Colonic mucosa (tissue), 4 donors: ENCODE measurements at regions not wholly inside any gene's neighbourhood (a gene's known extent, or its start where the extent isn't known, plus 50 kb on each side); places are given as distances from the start of the nearest gene placed in this dataset.

Source experiments
- DNase-seq: peaks from one replicate; pipeline ENCODE4 v3.0.0-alpha.2; 2020
- H3K27ac ChIP-seq: fragments of 200-600 bp; one replicate; pipeline ENCODE4 v1.8.0; 2021
- H3K27me3 ChIP-seq: fragments of 200-600 bp; one replicate; pipeline ENCODE4 v1.8.0; 2021
- H3K36me3 ChIP-seq: fragments of 200-600 bp; one replicate; pipeline ENCODE4 v1.8.0; 2021
- H3K4me1 ChIP-seq: fragments of 200-600 bp; one replicate; pipeline ENCODE4 v1.8.0; 2021; ENCODE audit warnings: mild to moderate bottlenecking
- H3K4me3 ChIP-seq: fragments of 200-600 bp; one replicate; pipeline ENCODE4 v1.8.0; 2021
- H3K9ac ChIP-seq, 2 donors: one replicate each; pipeline ENCODE4 v1.7.0; 2013; ENCODE audit warnings: control low read depth in 2 of 2, low read depth in 2 of 2, low read length in 2 of 2
- H3K9me3 ChIP-seq: fragments of 200-600 bp; one replicate; pipeline ENCODE4 v1.8.0; 2021
- intact Hi-C: fragments of 100-400 bp; cut with DNase I; formaldehyde crosslinking; loops from one replicate; pipeline ENCODE4 v1.14.1; 2022
- TF ChIP-seq, protein P1 (sequence below): fragments of 200-600 bp; IDR thresholded peaks from one replicate; pipeline ENCODE4 v1.8.0; 2022; ENCODE audit warnings: antibody characterized with exemption, mild to moderate bottlenecking
- donor health status: healthy.
- donor health status: DM: no; HTN: no; CAD: no.
- donor health status: DM: no; HTN: no; CAD: no.

DNA sequence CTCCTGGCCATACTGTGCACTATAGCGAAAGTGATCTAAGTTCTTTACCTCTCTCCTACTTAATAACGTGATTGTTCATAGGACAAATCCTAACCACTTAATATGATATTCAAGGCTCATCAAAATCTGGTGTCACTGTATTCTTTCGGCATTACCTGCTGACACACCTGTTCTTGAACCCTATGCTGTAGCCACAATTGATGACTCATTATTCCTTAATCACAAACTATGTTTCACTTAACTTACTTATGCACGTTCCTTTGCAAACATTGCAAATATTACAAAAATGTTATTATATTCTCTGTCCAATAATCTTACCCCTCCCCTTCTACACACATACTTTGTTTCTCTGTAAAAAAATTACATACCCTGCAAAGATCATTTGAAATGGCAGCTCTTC, 158.1 kb upstream of the ADRA1B start:
- H3K36me3 ChIP-seq: no peaks in the 10 kb centered on the region
- H3K4me1 ChIP-seq: no peaks in the 10 kb centered on the region
- no peak overlapping the region for H3K4me3 ChIP-seq
- H3K27me3 ChIP-seq: no peaks in the 10 kb centered on the region
- no peak for DNase-seq
- H3K27ac ChIP-seq: no peak overlapping the region
- no peak overlapping the region for H3K9ac ChIP-seq
- TF ChIP-seq, protein P1, sequence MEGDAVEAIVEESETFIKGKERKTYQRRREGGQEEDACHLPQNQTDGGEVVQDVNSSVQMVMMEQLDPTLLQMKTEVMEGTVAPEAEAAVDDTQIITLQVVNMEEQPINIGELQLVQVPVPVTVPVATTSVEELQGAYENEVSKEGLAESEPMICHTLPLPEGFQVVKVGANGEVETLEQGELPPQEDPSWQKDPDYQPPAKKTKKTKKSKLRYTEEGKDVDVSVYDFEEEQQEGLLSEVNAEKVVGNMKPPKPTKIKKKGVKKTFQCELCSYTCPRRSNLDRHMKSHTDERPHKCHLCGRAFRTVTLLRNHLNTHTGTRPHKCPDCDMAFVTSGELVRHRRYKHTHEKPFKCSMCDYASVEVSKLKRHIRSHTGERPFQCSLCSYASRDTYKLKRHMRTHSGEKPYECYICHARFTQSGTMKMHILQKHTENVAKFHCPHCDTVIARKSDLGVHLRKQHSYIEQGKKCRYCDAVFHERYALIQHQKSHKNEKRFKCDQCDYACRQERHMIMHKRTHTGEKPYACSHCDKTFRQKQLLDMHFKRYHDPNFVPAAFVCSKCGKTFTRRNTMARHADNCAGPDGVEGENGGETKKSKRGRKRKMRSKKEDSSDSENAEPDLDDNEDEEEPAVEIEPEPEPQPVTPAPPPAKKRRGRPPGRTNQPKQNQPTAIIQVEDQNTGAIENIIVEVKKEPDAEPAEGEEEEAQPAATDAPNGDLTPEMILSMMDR: no peak
- no peaks in the 10 kb centered on the region for H3K9me3 ChIP-seq
- intact Hi-C loops: no loop called here

DNA sequence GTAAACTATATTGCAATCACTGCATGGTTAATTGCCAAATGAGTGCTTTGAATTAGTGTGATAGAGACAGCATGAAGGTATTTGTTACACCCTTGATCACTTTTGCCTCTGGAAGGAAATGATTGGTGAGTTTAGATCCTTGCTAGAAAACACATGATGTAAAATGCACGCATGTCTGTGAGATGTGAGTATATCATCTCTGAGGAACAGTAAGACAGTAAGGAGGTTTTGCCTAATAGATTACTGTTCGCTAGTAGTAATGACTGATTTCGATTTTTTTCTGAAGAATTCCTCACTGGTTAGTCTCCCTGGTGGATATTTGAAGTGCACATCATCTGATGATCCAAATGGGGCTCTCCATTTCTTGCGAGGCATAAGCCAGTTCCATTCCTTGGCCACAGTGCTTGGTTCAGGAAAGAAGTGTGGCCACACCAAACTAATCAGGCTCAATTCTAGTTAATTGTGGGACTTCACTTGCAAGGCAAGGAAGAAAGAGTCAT, 156.4 kb upstream of the ADRA1B start:
- Histone ChIP-seq H3K36me3 (no peaks in the 10 kb centered on the region), H3K4me1 (no peaks in the 10 kb centered on the region), H3K27me3 (no peaks in the 10 kb centered on the region), H3K4me3 (no peak overlapping the region), H3K27ac (no peak overlapping the region), H3K9ac (no peak overlapping the region), H3K9me3 (no peaks in the 10 kb centered on the region)
- TF ChIP-seq, protein P1: no peak
- no peak for DNase-seq
- intact Hi-C loops: no loop called here

DNA sequence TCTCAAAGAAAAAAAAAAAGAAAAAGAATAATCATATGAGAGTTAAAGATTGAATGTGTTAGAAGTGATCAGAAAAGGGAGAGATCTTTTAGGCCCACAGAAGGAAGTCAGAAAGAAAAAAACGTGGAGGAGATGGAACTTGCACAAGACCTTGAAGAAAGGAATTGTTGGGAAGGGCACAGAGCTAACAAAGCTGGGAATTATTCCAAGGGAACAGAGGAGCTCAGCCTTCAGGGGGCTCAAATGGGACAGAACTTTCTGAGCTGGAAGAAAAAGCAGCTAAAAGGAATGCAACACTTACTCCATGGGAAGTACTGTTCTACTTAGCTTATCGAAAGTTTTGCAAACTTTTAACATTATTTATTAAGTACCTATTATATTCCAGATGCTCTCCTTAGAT, 153.4 kb upstream of the ADRA1B start:
- TF ChIP-seq, protein P1: no peak
- no peak overlapping the region for H3K9ac ChIP-seq
- intact Hi-C loops: no loop called here
- H3K36me3 ChIP-seq: no peaks in the 10 kb centered on the region
- no peak overlapping the region for H3K4me3 ChIP-seq
- H3K9me3 ChIP-seq: no peaks in the 10 kb centered on the region
- H3K27me3 ChIP-seq: no peaks in the 10 kb centered on the region
- no peak overlapping the region for H3K27ac ChIP-seq
- H3K4me1 ChIP-seq: no peaks in the 10 kb centered on the region
- DNase-seq: no peak

DNA sequence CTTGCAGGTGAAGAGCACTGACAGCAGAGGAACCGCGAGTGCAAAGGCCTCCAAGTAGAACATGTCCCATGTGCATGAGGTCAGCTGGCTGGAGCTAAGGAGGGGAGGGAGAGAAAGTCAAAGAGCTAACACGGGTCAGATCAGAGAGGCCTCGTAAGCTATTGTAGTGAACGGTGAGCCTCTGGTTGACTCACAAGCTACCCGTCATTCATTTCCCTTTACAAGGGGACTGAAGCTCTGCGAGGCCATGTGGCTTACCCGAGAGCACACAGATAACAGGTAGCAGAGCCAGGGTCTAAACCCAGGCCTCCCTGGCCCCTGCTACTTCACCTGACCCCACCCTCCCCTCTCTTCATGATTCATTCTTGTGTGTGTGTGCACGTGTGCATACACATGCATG, 152.7 kb upstream of the ADRA1B start:
- H3K4me1 ChIP-seq: no peaks in the 10 kb centered on the region
- TF ChIP-seq, protein P1: no peak
- H3K36me3 ChIP-seq: no peaks in the 10 kb centered on the region
- intact Hi-C loops: no loop called here
- DNase-seq: no peak
- no peaks in the 10 kb centered on the region for H3K27me3 ChIP-seq
- H3K4me3 ChIP-seq: no peak overlapping the region
- no peak overlapping the region for H3K27ac ChIP-seq
- no peaks in the 10 kb centered on the region for H3K9me3 ChIP-seq
- H3K9ac ChIP-seq: no peak overlapping the region

- Histone ChIP-seq H3K4me3 (no peak overlapping the region), H3K36me3 (no peaks in the 10 kb centered on the region), H3K27ac (no peak overlapping the region), H3K9me3 (no peaks in the 10 kb centered on the region), H3K4me1 (no peaks in the 10 kb centered on the region), H3K27me3 (no peaks in the 10 kb centered on the region), H3K9ac (no peak overlapping the region)
- DNase-seq: no peak
- intact Hi-C loops: no loop called here
- TF ChIP-seq, protein P1: no peak
Measured at GRCh38 chr5:159764283-159765134, 151.8 kb upstream of the ADRA1B start.
